ENCODE measurements at regions not wholly inside any gene's neighbourhood (a gene's known extent, or its start where the extent isn't known, plus 50 kb on each side); places are given as distances from the start of the nearest gene placed in this dataset.

DNA sequence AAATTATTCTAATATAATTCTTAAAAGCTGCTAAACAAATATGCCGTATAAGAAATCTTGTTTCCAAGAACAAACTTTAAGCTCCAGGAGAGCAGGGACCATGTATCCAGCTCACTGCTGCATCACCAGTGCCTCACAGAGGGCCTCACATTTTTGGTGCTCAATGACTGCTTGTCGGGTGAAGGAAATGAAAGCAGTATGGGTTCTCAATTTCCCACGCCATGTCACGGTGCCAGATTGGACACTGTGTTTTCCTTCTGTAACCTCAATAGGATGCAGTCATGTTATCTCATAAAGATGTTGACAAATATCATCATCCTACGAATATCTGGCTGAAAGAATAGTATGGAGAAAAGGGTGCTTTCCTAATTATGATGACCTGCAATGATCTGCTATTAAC lies 64.7 kb downstream of the POU5F2 start:
- Histone ChIP-seq H3K4me3 (no peak overlapping the region), H3K4me2 (ENCODE audit: insufficient read depth, low read length) (no peak overlapping the region), H2AFZ (ENCODE audit: low read depth, low read length) (no peak overlapping the region), H3K9me3 (replicated peaks; ENCODE audit: control insufficient read depth, insufficient read depth, low read depth, low read length) (no peaks in the 10 kb centered on the region), H3K9me1 (ENCODE audit: control insufficient read depth, insufficient read depth, low read length) (no peaks in the 10 kb centered on the region), H4K20me1 (replicated peaks; ENCODE audit: control insufficient read depth, insufficient read depth, low read length) (no peaks in the 10 kb centered on the region), H3K4me1 (replicated peaks in 1 of 2; ENCODE audit: control insufficient read depth in 2 of 2, insufficient read depth in 2 of 2, low read length in 2 of 2) (no peaks in the 10 kb centered on the region), H3K36me3 (ENCODE audit: control insufficient read depth, insufficient read depth, low read length) (no peaks in the 10 kb centered on the region), H3K9ac (ENCODE audit: insufficient read depth in 1 of 2, low read depth in 2 of 2, low read length in 2 of 2) (no peak overlapping the region), H3K27me3 (ENCODE audit: control insufficient read depth in 2 of 2, insufficient read depth in 2 of 2, low read length in 2 of 2) (no peaks in the 10 kb centered on the region), H3K27ac (ENCODE audit: extremely low read depth, low read depth, low read length) (no peak overlapping the region), H3K79me2 (ENCODE audit: control insufficient read depth, insufficient read depth, low read length) (no peaks in the 10 kb centered on the region)
- no peak for ATAC-seq
- ChIA-PET CTCF (ENCODE audit: low intra/inter-chr PET ratio) (no interaction called here), POLR2A (no interaction called here)
- in situ Hi-C loops (cut with MboI) = no loop called here
- BruUV-seq (replicated peaks) = no TSS peak
- 1% methylated on average over 5 of the region's 5 CpGs for WGBS (ENCODE audit: insufficient coverage, low coverage, missing lambda C conversion rate)
- no peak for TF ChIP-seq ARHGAP35 (IDR thresholded peaks at IDR 0.05; ENCODE audit: partially characterized antibody)
- TF ChIP-seq DLX4 (CRISPR knock-in tag; IDR thresholded peaks at IDR 0.05) = no peak
- no peak for DNase-seq (ENCODE audit: extremely low read depth in 1 of 4, low spot score in 3 of 4)
- no peak for FAIRE-seq
- intact Hi-C loops (cut with micrococcal nuclease) = no loop called here

DNA sequence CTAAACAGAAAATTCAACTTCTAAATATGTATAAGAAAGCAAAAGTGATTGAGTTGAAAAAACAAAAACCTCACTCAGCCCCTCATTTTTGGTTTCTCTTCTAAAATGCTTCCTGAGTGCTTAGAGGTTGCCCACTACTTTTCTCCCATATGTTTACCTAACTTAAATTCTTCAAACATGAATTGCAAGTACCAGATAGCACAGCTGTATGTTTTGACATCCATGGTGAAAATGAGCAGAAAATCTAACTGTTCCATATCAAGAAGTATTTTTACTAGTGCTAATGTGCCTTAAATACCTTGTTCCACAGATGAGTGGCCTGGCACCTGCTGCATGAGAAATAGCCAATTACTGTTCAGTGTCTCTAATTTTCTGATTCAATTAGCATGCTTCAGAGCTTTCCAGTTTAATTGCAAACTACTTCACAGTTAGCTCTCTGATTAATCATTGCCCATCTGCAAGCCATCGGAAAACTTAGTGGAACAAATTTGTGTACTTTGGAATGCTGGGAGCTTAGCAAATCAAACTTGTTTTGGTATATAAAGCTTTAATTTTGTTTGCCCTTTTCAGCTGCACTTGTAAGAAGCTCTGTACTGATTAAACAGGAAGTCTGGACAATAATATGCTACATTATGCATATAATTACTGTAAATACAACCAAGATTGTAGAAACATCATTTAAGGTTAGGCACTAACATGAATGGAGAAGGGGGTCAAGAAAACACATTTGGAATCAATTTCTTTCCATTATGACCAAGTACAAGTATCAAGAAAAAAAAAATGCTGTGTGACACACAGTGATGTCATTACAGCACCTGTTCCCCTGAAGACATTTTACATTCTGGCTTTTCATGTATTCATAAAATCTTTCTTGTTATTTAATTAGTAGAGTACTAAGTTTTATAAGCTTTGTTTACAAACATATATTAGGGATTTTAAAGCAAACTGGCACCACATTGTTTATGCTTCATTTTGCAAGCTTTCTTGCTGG lies 65.6 kb downstream of the POU5F2 start:
- Histone ChIP-seq H3K9ac (ENCODE audit: insufficient read depth in 1 of 2, low read depth in 2 of 2, low read length in 2 of 2) (no peak overlapping the region), H3K4me2 (ENCODE audit: insufficient read depth, low read length) (no peak overlapping the region), H2AFZ (ENCODE audit: low read depth, low read length) (no peak overlapping the region), H3K27me3 (ENCODE audit: control insufficient read depth in 2 of 2, insufficient read depth in 2 of 2, low read length in 2 of 2) (no peaks in the 10 kb centered on the region), H3K4me1 (replicated peaks in 1 of 2; ENCODE audit: control insufficient read depth in 2 of 2, insufficient read depth in 2 of 2, low read length in 2 of 2) (no peaks in the 10 kb centered on the region), H3K36me3 (ENCODE audit: control insufficient read depth, insufficient read depth, low read length) (no peaks in the 10 kb centered on the region), H3K9me1 (ENCODE audit: control insufficient read depth, insufficient read depth, low read length) (no peaks in the 10 kb centered on the region), H3K27ac (ENCODE audit: extremely low read depth, low read depth, low read length) (no peak overlapping the region), H3K79me2 (ENCODE audit: control insufficient read depth, insufficient read depth, low read length) (no peaks in the 10 kb centered on the region), H3K4me3 (no peak overlapping the region), H4K20me1 (replicated peaks; ENCODE audit: control insufficient read depth, insufficient read depth, low read length) (no peaks in the 10 kb centered on the region), H3K9me3 (replicated peaks; ENCODE audit: control insufficient read depth, insufficient read depth, low read depth, low read length) (no peaks in the 10 kb centered on the region)
- POLR2A ChIA-PET = interaction anchor here (0.9 to 1.0 kb wide), 2 partner anchors 11 to 12 kb away, joined by 3 read pairs; no protein-coding TSS in a partner anchor
- CTCF ChIA-PET (ENCODE audit: low intra/inter-chr PET ratio) = no interaction called here
- 13% methylated on average over 1 of the region's 1 CpG for WGBS (ENCODE audit: insufficient coverage, low coverage, missing lambda C conversion rate)
- no TSS peak for BruUV-seq (replicated peaks)
- ATAC-seq (no peak), FAIRE-seq (no peak), DNase-seq (ENCODE audit: extremely low read depth in 1 of 4, low spot score in 3 of 4) (no peak)
- intact Hi-C loops (cut with micrococcal nuclease) (no loop called here), in situ Hi-C loops (cut with MboI) (no loop called here)
- TF ChIP-seq MAFG (tag; conservative IDR thresholded peaks at IDR 0.05) = no peak
- no peak for TF ChIP-seq CBX5 (IDR thresholded peaks at IDR 0.05; ENCODE audit: borderline replicate concordance, low read depth)
- TF ChIP-seq NR4A1 (CRISPR knock-in tag; IDR thresholded peaks at IDR 0.05) = no peak
- TF ChIP-seq NR4A1 (tag; IDR thresholded peaks at IDR 0.05) = no peak
- no peak for TF ChIP-seq HDAC2 (IDR thresholded peaks at IDR 0.05)
- no peak for TF ChIP-seq ZNF174 (CRISPR knock-in tag; IDR thresholded peaks at IDR 0.05)
- TF ChIP-seq ZKSCAN8 (CRISPR knock-in tag; IDR thresholded peaks at IDR 0.05) = no peak
- TF ChIP-seq SFPQ (IDR thresholded peaks at IDR 0.05; ENCODE audit: low read depth, low read length) = no peak
- TF ChIP-seq ZNF395 (CRISPR knock-in tag; IDR thresholded peaks at IDR 0.05) = no peak
- no peak for TF ChIP-seq NFIC (IDR thresholded peaks at IDR 0.05)

Measured in K562 (cell line).